ENCODE measurements at regions not wholly inside any gene's neighbourhood (a gene's known extent, or its start where the extent isn't known, plus 50 kb on each side); places are given as distances from the start of the nearest gene placed in this dataset.

- TF ChIP-seq CTCF (IDR thresholded peaks at IDR 0.05; ENCODE audit: insufficient read depth, low read length, severe bottlenecking): no peak
- no peaks in the 10 kb centered on the region for H3K36me3 ChIP-seq (ENCODE audit: control insufficient read depth, insufficient read depth, low read length)
- FAIRE-seq (no peak), DNase-seq (ENCODE audit: low read depth) (no peak)
- no peak overlapping the region for H3K4me3 ChIP-seq (ENCODE audit: low read depth, low read length)
- H3K27me3 ChIP-seq (ENCODE audit: control insufficient read depth, insufficient read depth, low read length): no peaks in the 10 kb centered on the region
These were observed 154.2 kb downstream of the SUCLA2 start for GRCh38 chr13:47846886-47847285.

- TF ChIP-seq CTCF (IDR thresholded peaks at IDR 0.05; ENCODE audit: insufficient read depth, low read length, severe bottlenecking): no peak
- no peak for FAIRE-seq
These were observed 155.1 kb downstream of the SUCLA2 start for GRCh38 chr13:47845981-47846380.

DNA sequence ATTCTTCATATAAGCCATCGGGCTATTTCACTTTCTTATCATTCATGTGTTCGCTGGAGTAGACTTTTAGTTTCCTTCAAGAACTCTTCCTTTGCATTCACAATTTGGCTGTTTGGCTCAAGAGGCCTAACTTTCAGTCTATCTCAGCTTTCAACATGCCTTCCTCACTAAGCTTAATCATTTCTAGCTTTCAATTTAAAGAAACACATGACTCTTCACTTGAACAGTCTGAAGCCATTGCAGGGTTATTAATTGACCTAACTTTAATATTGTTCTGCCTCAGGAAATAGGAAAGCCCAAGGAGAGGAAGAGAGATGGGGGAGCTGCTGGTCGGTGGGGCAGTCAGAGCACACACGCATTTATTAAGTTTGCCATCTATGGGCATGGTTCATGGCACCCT lies 158.1 kb downstream of the SUCLA2 start:
- TF ChIP-seq CTCF (IDR thresholded peaks at IDR 0.05; ENCODE audit: insufficient read depth, low read length, severe bottlenecking): no peak
- DNase-seq (ENCODE audit: low read depth): no peak
- FAIRE-seq: no peak
- Histone ChIP-seq H3K4me3 (ENCODE audit: low read depth, low read length) (no peak overlapping the region), H3K36me3 (ENCODE audit: control insufficient read depth, insufficient read depth, low read length) (no peaks in the 10 kb centered on the region), H3K27me3 (ENCODE audit: control insufficient read depth, insufficient read depth, low read length) (no peaks in the 10 kb centered on the region)

More at GRCh38 chr13:47845981-47846380, 155.1 kb downstream of the SUCLA2 start:
- Histone ChIP-seq H3K4me3 (ENCODE audit: low read depth, low read length) (no peak overlapping the region), H3K36me3 (ENCODE audit: control insufficient read depth, insufficient read depth, low read length) (no peaks in the 10 kb centered on the region), H3K27me3 (ENCODE audit: control insufficient read depth, insufficient read depth, low read length) (no peaks in the 10 kb centered on the region)
- no peak for DNase-seq (ENCODE audit: low read depth)

GRCh38 chr13:47841151-47841550 lies 159.9 kb downstream of the SUCLA2 start:
- no peak overlapping the region for H3K4me3 ChIP-seq (ENCODE audit: low read depth, low read length)
- FAIRE-seq: no peak
- no peaks in the 10 kb centered on the region for H3K36me3 ChIP-seq (ENCODE audit: control insufficient read depth, insufficient read depth, low read length)
- no peak for TF ChIP-seq CTCF (IDR thresholded peaks at IDR 0.05; ENCODE audit: insufficient read depth, low read length, severe bottlenecking)
- H3K27me3 ChIP-seq (ENCODE audit: control insufficient read depth, insufficient read depth, low read length): no peaks in the 10 kb centered on the region
- DNase-seq (ENCODE audit: low read depth): no peak

- H3K36me3 ChIP-seq (ENCODE audit: control insufficient read depth, insufficient read depth, low read length): no peaks in the 10 kb centered on the region
- no peak for TF ChIP-seq CTCF (IDR thresholded peaks at IDR 0.05; ENCODE audit: insufficient read depth, low read length, severe bottlenecking)
- DNase-seq (ENCODE audit: low read depth): no peak
- no peaks in the 10 kb centered on the region for H3K27me3 ChIP-seq (ENCODE audit: control insufficient read depth, insufficient read depth, low read length)
- H3K4me3 ChIP-seq (ENCODE audit: low read depth, low read length): no peak overlapping the region
- FAIRE-seq: no peak
These were observed 163.2 kb downstream of the SUCLA2 start for GRCh38 chr13:47837906-47838305.

DNA sequence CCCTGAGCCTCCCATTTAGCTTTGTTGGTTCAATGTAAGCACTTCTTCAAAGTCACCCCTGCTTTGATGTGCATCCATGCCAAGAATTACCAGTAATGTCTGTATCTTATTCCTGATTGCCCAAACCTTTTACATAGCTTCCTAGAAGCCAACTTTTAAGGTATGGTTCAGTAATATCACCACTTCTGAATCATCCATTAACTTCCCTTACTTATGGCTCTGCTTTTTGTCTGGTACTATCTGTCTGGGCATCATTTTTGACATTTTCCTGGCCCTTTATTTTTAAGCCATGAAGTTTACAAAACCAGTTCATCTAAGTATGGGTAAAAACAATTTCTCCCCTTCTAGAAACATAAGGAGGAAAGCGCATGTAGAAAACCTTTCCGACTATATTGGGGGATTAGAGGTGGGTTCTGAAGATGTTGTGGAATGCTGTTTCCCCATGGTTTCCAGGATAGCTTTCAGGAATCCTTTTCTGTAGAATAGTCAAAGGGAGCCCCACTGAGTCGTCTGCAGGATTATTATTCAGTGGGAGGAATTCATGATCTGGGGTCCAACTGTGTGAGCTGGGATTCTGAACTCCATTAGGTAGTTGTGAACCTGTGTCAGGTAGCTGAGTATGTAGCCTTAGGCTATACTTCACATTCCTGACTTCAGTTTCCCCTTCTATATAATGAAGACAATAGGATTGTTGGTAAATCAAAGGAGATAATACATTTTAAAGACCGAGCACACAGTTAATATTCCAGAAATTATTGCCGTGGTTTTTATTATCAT lies 163.8 kb downstream of the SUCLA2 start:
- no peak for TF ChIP-seq CTCF (IDR thresholded peaks at IDR 0.05; ENCODE audit: insufficient read depth, low read length, severe bottlenecking)
- Histone ChIP-seq H3K27me3 (ENCODE audit: control insufficient read depth, insufficient read depth, low read length) (no peaks in the 10 kb centered on the region), H3K36me3 (ENCODE audit: control insufficient read depth, insufficient read depth, low read length) (no peaks in the 10 kb centered on the region), H3K4me3 (ENCODE audit: low read depth, low read length) (no peak overlapping the region)
- FAIRE-seq (no peak), DNase-seq (ENCODE audit: low read depth) (no peak)
